Neural cell (in vitro differentiated cells): ENCODE measurements at regions not wholly inside any gene's neighbourhood (a gene's known extent, or its start where the extent isn't known, plus 50 kb on each side); places are given as distances from the start of the nearest gene placed in this dataset.

ENCODE experiments used
- CTCF ChIP-seq: fragments of 450-650 bp; IDR thresholded peaks from 2 replicates; pipeline ENCODE4 v1.5.1; 2014; ENCODE audit warnings: antibody characterized with exemption, mild to moderate bottlenecking, moderate library complexity; ENCODE audit not compliant: poor library complexity, severe bottlenecking
- EP300 ChIP-seq: fragments of 450-650 bp; conservative IDR thresholded peaks from 2 replicates; pipeline ENCODE4 v1.6.1; 2014; ENCODE audit warnings: antibody characterized with exemption, mild to moderate bottlenecking, moderate library complexity; ENCODE audit not compliant: poor library complexity, severe bottlenecking
- EZH2 ChIP-seq: fragments of 200-600, 300-800 bp; shearing (Covaris generic), sonication (generic); IDR thresholded peaks from 2 replicates; pipeline ENCODE4 v1.6.1; 2014; ENCODE audit warnings: antibody characterized with exemption, low read length, borderline replicate concordance, mild to moderate bottlenecking; ENCODE audit not compliant: insufficient read depth, poor library complexity, severe bottlenecking
- MXI1 ChIP-seq: fragments of 450-650 bp; conservative IDR thresholded peaks from 2 replicates; pipeline ENCODE4 v1.6.1; 2014; ENCODE audit warnings: antibody characterized with exemption, mild to moderate bottlenecking; ENCODE audit not compliant: poor library complexity, severe bottlenecking
- POLR2AphosphoS5 ChIP-seq: IDR thresholded peaks from 2 replicates; pipeline ENCODE4 v1.6.1; 2012
- RAD21 ChIP-seq: fragments of 450-650 bp; conservative IDR thresholded peaks from 2 replicates; pipeline ENCODE4 v1.6.1; 2014; ENCODE audit warnings: antibody characterized with exemption, mild to moderate bottlenecking, moderate library complexity
- REST ChIP-seq: IDR thresholded peaks from 2 replicates; pipeline ENCODE4 v1.6.1; 2012; ENCODE audit warnings: borderline replicate concordance
- SMC3 ChIP-seq: fragments of 450-650 bp; conservative IDR thresholded peaks from 2 replicates; pipeline ENCODE4 v1.6.1; 2014; ENCODE audit warnings: antibody characterized with exemption, mild to moderate bottlenecking, moderate library complexity; ENCODE audit not compliant: poor library complexity
- TAF1 ChIP-seq: IDR thresholded peaks from 2 replicates; pipeline ENCODE4 v1.6.1; 2012; ENCODE audit warnings: low read depth

- TF ChIP-seq TAF1 (no peak), CTCF (no peak), EZH2 (no peak), SMC3 (no peak), EP300 (no peak), RAD21 (no peak), REST (no peak), POLR2AphosphoS5 (no peak), MXI1 (no peak)
Measured at GRCh38 chr4:24417206-24417605, 167.1 kb downstream of the DHX15 start.
